COLO668 (cell line): ENCODE measurements at regions not wholly inside any gene's neighbourhood (a gene's known extent, or its start where the extent isn't known, plus 50 kb on each side); places are given as distances from the start of the nearest gene placed in this dataset.
A peak's percentile ranks its signal among the peaks of the same experiment; 100 is the strongest.
"Not testable (repeated sequence)": the region's sequence is repeated elsewhere in the genome, so short reads cannot be mapped to it uniquely, and the experiment has no call there.

ENCODE experiments used
- DNase-seq: peaks from one replicate; lab custom pipeline; 2025; ENCODE audit not compliant: unreplicated experiment; lab: John Stamatoyannopoulos, UW

DNA sequence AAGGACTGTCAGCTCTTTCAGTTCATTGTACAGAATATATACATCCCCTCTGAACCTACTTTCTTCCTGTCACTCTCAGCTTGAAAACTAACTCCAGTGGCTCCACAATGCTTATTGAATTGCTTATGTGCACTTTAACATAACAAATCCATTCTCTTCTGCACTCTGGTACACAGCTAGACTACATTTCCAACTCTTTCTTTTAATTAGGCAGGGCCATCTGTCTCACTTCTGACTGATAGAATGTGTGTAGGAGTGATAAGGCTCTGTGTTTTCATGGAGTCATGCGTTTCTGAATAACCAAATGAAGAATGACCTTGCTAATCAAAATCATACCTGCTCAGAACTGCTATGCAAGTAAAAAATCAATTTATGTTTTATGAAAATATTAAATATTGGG is 278.5 kb upstream of the CCDC179 start:
- no peak for DNase-seq

DNA sequence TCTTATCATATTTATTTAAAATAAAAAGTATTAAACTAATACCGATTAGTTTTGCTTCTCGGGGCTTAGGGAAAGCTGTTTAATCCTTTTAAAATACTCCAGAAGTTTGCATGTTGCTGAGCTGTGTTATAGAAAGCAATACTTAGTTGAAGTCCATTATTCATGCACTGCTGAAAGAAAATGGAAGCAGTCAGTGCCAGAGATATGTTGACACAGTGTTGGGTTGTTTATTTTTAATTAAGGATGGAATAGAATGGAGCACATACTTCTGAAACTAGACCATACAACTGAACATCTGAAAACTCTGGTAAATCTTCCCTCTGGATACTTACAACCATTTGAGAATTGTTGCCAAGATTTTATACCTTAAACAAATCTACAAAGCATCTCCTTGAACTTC is 282.7 kb upstream of the CCDC179 start:
- DNase-seq: no peak

DNA sequence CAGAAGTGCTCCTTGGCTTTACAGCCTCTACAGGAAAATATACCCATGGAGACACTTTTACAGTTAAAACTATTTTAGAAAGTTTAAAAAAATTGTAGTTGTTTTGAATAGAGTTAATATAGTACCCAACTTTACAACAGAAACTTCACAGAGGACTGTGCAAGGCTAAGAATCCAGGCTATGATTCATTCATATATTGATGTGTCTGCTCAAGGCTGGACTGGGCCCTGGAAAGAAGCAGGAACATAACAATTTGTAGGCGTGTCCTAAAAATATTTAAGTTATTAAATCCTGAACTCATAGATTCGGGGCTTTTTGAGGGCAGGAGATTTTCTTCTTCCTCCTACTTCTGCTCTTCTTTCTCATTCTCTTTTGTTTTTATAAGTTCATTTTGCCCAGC is 291.5 kb upstream of the CCDC179 start:
- DNase-seq: no peak

DNA sequence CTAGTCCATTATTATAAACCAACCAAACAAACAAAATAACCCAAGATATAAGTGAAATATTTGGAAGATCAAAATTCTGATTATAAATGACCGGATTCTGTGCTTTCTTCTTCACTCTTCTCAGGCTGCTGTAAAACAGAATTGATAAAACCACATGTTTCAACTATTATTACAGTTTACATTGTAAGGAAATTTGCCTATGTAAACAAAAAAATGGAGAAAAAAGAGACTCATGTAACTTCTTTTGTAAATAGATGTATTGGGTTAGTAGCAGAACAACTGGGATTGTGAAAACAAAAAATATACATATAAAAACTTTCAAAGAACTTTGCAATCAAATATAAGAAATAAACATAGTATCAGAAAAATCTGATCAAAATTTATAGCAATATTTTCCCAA is 295.2 kb upstream of the CCDC179 start:
- no peak for DNase-seq

- no peak for DNase-seq
Observed at GRCh38 chr11:23164022-23164421, 303.7 kb upstream of the CCDC179 start.

DNA sequence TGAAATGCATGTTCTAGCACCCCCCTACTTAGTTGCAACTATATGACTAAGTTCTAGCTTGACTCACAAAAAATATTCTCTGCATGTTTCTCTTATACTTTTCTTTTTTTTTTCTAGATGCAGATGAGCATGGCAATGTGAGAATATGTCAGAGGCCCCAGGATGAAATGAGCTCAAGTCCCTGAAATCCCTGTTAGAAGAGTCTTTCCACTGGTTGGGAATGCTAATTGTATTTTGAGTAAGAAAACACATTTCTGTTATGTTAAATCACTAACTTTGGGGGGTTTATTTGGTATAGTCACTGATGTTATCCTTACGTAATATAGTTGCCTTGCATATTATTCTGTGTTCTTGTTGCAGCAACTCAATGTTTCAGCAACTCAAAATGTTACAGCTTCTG is 306.1 kb upstream of the CCDC179 start:
- DNase-seq: no peak

GRCh38 chr11:23179609-23180008 is 319.3 kb upstream of the CCDC179 start:
- DNase-seq: no peak

- DNase-seq: no peak
Observed at GRCh38 chr11:23181022-23181807, 320.9 kb upstream of the CCDC179 start.

DNA sequence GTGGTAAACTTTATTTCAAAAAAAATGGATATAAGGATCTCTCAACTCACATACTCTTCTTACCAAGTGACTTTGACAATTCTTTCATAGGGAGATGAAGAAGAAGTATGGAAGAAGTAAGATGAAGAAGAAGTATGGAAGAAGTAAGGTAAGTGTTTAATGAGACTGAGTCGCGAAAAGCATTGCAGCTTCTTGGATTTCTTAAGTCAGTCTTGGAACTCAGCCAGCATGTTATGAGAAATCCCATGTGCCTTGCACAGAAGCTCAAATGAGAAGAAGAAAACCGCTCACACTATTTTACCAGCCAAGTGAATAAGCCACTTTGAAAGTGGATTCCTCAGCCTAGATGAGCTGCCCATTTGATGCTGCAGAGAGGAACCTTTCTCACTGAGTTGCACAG is 332.0 kb upstream of the CCDC179 start:
- no peak for DNase-seq

DNA sequence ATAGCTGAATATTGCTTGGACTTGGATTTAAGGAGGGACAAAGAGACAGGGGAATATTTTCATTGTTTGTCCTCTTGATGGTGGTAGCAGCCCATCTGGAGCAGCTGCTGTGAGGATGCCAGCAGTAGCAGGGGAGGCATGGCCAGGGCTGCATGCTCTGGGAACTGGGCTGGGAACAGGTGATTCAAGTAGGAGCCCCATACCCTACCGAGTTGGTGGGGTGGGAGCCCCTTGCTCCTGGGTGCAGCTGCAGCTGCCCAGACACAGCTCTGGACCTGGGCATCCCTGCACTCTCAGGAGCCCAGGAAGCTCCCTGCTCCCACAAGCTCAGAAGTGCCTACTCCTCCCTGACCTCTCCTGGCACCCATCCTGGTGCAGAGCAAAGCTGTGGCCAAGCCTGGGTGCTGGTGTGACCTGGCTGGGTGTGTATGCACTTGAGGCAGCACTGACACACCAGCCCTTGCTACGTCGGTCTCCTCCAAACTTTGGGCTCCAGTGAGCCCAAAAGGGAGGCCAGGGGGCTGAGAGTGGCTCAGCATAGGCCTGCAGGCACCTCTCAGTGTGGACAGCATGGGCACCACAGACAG is 341.8 kb upstream of the CCDC179 start:
- no peak for DNase-seq

- DNase-seq: no peak
Observed at GRCh38 chr11:23202611-23203010, 342.3 kb upstream of the CCDC179 start.

GRCh38 chr11:23205156-23205871 is 345.0 kb upstream of the CCDC179 start:
- no peak for DNase-seq

GRCh38 chr11:23206741-23207336 is 346.6 kb upstream of the CCDC179 start:
- no peak for DNase-seq

GRCh38 chr11:23211221-23211620 is 350.9 kb upstream of the CCDC179 start:
- no peak for DNase-seq

GRCh38 chr11:23212807-23213206 is 352.5 kb upstream of the CCDC179 start:
- peak; percentile 33 for DNase-seq

GRCh38 chr11:23217072-23217471 is 356.8 kb upstream of the CCDC179 start:
- DNase-seq: no peak

DNA sequence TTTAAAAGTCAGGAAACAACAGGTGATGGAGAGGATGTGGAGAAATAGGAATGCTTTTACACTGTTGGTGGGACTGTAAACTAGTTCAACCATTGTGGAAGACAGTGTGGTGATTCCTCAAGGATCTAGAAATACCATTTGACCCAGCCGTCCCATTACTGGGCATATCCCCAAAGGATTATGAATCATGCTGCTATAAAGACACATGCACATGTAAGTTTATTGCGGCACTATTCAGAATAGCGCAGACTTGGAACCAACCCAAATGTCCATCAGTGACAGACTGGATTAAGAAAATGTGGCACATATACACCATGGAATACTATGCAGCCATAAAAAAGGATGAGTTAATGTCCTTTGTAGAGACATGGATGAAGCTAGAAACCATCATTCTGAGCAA is 359.8 kb upstream of the CCDC179 start:
- not testable (repeated sequence) for DNase-seq

DNA sequence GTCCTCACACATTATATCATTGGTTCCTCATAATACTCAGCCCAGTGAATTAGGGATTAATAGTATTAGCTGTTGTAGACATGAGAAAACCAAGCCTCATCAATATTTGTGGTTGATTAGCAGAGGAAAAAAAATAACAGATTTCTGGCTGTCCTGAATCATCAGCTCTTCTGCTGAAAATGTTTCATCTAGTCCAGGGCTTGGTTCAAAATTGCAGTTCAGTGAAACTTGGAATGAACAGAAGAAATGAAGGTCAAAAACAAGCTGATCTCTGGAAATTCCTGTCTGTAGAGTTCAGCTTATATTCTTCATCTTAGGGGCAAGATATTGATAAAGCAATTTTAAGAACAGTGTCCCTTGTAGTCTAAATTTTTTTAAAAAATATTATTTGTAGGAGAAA is 361.1 kb upstream of the CCDC179 start:
- no peak for DNase-seq

GRCh38 chr11:23226331-23227077 is 366.2 kb upstream of the CCDC179 start:
- no peak for DNase-seq

GRCh38 chr11:23227078-23227445 is 366.8 kb upstream of the CCDC179 start:
- DNase-seq: no peak

- DNase-seq: no peak
Observed at GRCh38 chr11:23232652-23233051, 372.4 kb upstream of the CCDC179 start.
